ENCODE measurements at regions not wholly inside any gene's neighbourhood (a gene's known extent, or its start where the extent isn't known, plus 50 kb on each side); places are given as distances from the start of the nearest gene placed in this dataset.

GRCh38 chr2:60149176-60149575 lies 404.3 kb downstream of the BCL11A start:
- no peaks in the 10 kb centered on the region for H3K36me3 ChIP-seq (ENCODE audit: insufficient read depth, low read length)
- H3K4me1 ChIP-seq (ENCODE audit: insufficient read depth, low read length), result no peaks in the 10 kb centered on the region
- H3K27ac ChIP-seq (ENCODE audit: low read depth, low read length), result no peak overlapping the region

DNA sequence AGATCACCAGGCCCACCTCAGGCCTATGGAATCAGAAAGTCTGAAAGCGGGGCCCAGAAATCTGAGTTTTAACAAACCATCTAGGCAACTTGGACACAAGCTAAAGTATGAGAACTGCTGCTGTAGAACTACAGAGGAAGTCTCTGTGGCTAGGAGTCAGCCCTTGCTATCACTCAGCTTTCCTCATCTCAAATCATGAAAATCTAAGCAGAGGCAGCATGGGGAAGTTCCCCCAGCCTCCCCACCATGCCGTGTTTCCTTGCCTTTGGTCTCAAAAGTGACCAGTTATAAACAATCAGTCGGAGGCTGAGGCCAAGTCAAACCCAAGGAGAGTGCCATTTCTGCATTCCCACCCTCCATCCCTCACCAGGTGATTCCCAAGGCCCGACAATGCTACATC lies 404.7 kb downstream of the BCL11A start:
- H3K27me3 ChIP-seq (ENCODE audit: control insufficient read depth in 1 of 2, insufficient read depth in 2 of 2, low read length in 2 of 2), result no peaks in the 10 kb centered on the region
- no peak overlapping the region for H3K4me3 ChIP-seq (ENCODE audit: low read depth in 1 of 2, low read length in 2 of 2)
- H3K36me3 ChIP-seq (ENCODE audit: insufficient read depth, low read length), result no peaks in the 10 kb centered on the region
- H3K9me3 ChIP-seq (ENCODE audit: low read length), result no peaks in the 10 kb centered on the region
- no peaks in the 10 kb centered on the region for H3K4me1 ChIP-seq (ENCODE audit: insufficient read depth, low read length)
- H3K9ac ChIP-seq (ENCODE audit: low read length), result no peak overlapping the region
- H3K27ac ChIP-seq (ENCODE audit: low read depth, low read length), result no peak overlapping the region

More at GRCh38 chr2:60149176-60149575, 404.3 kb downstream of the BCL11A start:
- Histone ChIP-seq H3K4me3 (ENCODE audit: low read depth in 1 of 2, low read length in 2 of 2) (no peak overlapping the region), H3K27me3 (ENCODE audit: control insufficient read depth in 1 of 2, insufficient read depth in 2 of 2, low read length in 2 of 2) (no peaks in the 10 kb centered on the region), H3K9me3 (ENCODE audit: low read length) (no peaks in the 10 kb centered on the region), H3K9ac (ENCODE audit: low read length) (no peak overlapping the region)

DNA sequence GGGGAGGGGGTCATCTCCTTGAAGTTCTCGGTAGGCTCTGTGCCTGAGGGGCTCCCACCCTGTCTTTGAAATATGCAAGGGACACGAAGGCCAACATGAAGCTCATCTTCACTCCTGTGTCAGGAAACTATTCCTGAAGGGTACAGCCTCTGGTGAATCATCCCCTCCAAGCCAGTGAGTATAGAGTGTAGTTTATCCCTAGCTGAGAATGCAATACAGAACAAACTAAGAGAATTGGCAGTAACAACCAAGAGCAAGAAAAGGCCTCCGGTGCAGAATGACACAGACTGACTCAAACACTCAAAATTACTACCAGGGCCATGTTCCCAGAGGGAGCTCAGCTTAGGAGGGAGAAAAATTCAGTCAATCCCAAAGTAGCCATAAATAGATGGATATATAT lies 413.3 kb downstream of the BCL11A start:
- Histone ChIP-seq H3K4me1 (ENCODE audit: insufficient read depth, low read length) (no peaks in the 10 kb centered on the region), H3K27ac (ENCODE audit: low read depth, low read length) (no peak overlapping the region), H3K27me3 (ENCODE audit: control insufficient read depth in 1 of 2, insufficient read depth in 2 of 2, low read length in 2 of 2) (no peaks in the 10 kb centered on the region), H3K9ac (ENCODE audit: low read length) (no peak overlapping the region), H3K4me3 (ENCODE audit: low read depth in 1 of 2, low read length in 2 of 2) (no peak overlapping the region), H3K9me3 (ENCODE audit: low read length) (no peaks in the 10 kb centered on the region), H3K36me3 (ENCODE audit: insufficient read depth, low read length) (no peaks in the 10 kb centered on the region)

DNA sequence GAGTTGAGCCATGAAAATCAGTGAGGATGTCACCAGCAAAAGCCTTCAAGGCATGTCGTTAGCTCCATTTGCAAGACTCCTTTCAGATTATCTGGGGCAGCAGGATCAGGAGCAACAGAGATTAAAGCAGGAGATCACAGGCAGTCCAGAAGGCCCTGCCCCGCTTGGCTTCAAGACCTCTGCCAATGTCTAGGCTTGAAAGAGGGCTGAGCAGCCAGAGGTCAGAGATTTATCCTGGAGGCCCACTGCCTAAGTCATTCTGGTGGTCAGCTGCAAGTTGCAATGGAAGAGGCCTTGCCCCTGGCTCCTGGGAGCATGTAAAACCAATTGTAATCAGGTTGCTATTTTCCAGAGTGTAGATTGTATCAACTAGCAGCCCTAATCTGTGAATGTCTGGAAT lies 416.5 kb downstream of the BCL11A start:
- H3K4me3 ChIP-seq (ENCODE audit: low read depth in 1 of 2, low read length in 2 of 2), result no peak overlapping the region
- no peak overlapping the region for H3K9ac ChIP-seq (ENCODE audit: low read length)
- H3K4me1 ChIP-seq (ENCODE audit: insufficient read depth, low read length), result no peaks in the 10 kb centered on the region
- H3K27me3 ChIP-seq (ENCODE audit: control insufficient read depth in 1 of 2, insufficient read depth in 2 of 2, low read length in 2 of 2), result no peaks in the 10 kb centered on the region
- H3K27ac ChIP-seq (ENCODE audit: low read depth, low read length), result no peak overlapping the region
- no peaks in the 10 kb centered on the region for H3K9me3 ChIP-seq (ENCODE audit: low read length)
- H3K36me3 ChIP-seq (ENCODE audit: insufficient read depth, low read length), result no peaks in the 10 kb centered on the region

DNA sequence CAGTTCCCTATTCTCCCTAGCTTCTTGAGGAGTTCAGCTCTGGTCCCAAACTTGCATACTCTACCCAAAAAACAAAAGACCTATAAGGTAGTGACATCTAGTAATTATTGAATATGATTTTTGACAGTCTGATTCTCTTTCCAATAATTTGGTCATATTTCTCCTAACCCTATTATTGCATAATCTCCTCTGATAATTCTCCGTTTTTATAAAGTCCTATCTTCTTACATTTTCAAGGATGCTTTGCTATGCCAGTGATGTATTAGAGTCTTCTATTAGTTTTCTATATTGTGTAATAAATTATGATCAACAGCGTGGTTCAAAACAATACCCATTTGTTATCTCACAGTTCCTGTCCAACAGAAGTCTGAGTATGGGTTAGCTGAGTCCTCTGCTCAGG lies 426.3 kb downstream of the BCL11A start:
- Histone ChIP-seq H3K9me3 (ENCODE audit: low read length) (no peaks in the 10 kb centered on the region), H3K9ac (ENCODE audit: low read length) (no peak overlapping the region), H3K36me3 (ENCODE audit: insufficient read depth, low read length) (no peaks in the 10 kb centered on the region), H3K4me3 (ENCODE audit: low read depth in 1 of 2, low read length in 2 of 2) (no peak overlapping the region), H3K27me3 (ENCODE audit: control insufficient read depth in 1 of 2, insufficient read depth in 2 of 2, low read length in 2 of 2) (no peaks in the 10 kb centered on the region), H3K4me1 (ENCODE audit: insufficient read depth, low read length) (no peaks in the 10 kb centered on the region), H3K27ac (ENCODE audit: low read depth, low read length) (no peak overlapping the region)

- H3K4me1 ChIP-seq (ENCODE audit: insufficient read depth, low read length), result no peaks in the 10 kb centered on the region
- no peaks in the 10 kb centered on the region for H3K36me3 ChIP-seq (ENCODE audit: insufficient read depth, low read length)
- H3K4me3 ChIP-seq (ENCODE audit: low read depth in 1 of 2, low read length in 2 of 2), result no peak overlapping the region
- no peak overlapping the region for H3K9ac ChIP-seq (ENCODE audit: low read length)
- H3K9me3 ChIP-seq (ENCODE audit: low read length), result no peaks in the 10 kb centered on the region
- no peak overlapping the region for H3K27ac ChIP-seq (ENCODE audit: low read depth, low read length)
- no peaks in the 10 kb centered on the region for H3K27me3 ChIP-seq (ENCODE audit: control insufficient read depth in 1 of 2, insufficient read depth in 2 of 2, low read length in 2 of 2)
These were observed 427.6 kb downstream of the BCL11A start for GRCh38 chr2:60125611-60126426.

DNA sequence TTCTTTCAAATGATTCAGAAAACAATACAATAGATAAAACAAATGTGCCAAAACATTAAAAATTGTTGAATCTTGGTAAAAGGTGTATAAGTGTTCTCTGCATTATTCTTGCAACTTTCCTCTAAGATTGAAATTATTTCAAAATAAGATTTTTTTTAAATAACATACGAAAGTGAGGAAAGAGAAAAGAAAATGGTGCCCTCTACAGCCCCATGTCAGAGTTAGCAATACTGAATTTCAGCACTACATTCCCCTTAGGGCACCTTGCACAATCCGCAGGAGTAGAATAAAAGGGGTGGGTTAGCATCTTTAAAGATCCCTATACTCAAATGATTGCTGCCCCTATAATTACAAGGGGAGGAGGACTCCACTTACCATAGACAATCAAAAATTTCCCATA lies 433.7 kb downstream of the BCL11A start:
- Histone ChIP-seq H3K36me3 (ENCODE audit: insufficient read depth, low read length) (no peaks in the 10 kb centered on the region), H3K4me3 (ENCODE audit: low read depth in 1 of 2, low read length in 2 of 2) (no peak overlapping the region), H3K9ac (ENCODE audit: low read length) (no peak overlapping the region), H3K27ac (ENCODE audit: low read depth, low read length) (no peak overlapping the region), H3K9me3 (ENCODE audit: low read length) (no peaks in the 10 kb centered on the region), H3K27me3 (ENCODE audit: control insufficient read depth in 1 of 2, insufficient read depth in 2 of 2, low read length in 2 of 2) (no peaks in the 10 kb centered on the region), H3K4me1 (ENCODE audit: insufficient read depth, low read length) (no peaks in the 10 kb centered on the region)

DNA sequence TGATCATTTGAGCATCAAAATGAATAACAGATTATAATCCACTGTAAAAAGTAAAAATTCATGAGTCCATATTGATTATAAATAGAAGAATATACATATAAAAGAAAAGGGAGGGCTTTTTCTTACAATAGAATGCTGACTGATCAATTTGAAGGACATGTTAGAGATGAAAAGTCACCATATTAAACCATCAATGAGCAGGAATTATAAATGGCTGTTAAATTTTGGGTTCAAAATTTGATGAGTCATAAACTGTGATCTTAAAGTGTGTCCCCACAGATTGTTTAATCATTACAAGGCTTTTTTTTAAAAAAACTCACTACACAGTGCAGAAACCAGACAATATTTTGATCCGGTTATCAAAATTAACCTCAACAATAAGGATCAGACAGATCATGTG lies 434.5 kb downstream of the BCL11A start:
- no peak overlapping the region for H3K27ac ChIP-seq (ENCODE audit: low read depth, low read length)
- H3K27me3 ChIP-seq (ENCODE audit: control insufficient read depth in 1 of 2, insufficient read depth in 2 of 2, low read length in 2 of 2), result no peaks in the 10 kb centered on the region
- H3K4me1 ChIP-seq (ENCODE audit: insufficient read depth, low read length), result no peaks in the 10 kb centered on the region
- no peaks in the 10 kb centered on the region for H3K36me3 ChIP-seq (ENCODE audit: insufficient read depth, low read length)
- H3K9ac ChIP-seq (ENCODE audit: low read length), result no peak overlapping the region
- no peak overlapping the region for H3K4me3 ChIP-seq (ENCODE audit: low read depth in 1 of 2, low read length in 2 of 2)
- H3K9me3 ChIP-seq (ENCODE audit: low read length), result no peaks in the 10 kb centered on the region

GRCh38 chr2:60118061-60118460 lies 435.4 kb downstream of the BCL11A start:
- Histone ChIP-seq H3K36me3 (ENCODE audit: insufficient read depth, low read length) (no peaks in the 10 kb centered on the region), H3K4me1 (ENCODE audit: insufficient read depth, low read length) (no peaks in the 10 kb centered on the region)

DNA sequence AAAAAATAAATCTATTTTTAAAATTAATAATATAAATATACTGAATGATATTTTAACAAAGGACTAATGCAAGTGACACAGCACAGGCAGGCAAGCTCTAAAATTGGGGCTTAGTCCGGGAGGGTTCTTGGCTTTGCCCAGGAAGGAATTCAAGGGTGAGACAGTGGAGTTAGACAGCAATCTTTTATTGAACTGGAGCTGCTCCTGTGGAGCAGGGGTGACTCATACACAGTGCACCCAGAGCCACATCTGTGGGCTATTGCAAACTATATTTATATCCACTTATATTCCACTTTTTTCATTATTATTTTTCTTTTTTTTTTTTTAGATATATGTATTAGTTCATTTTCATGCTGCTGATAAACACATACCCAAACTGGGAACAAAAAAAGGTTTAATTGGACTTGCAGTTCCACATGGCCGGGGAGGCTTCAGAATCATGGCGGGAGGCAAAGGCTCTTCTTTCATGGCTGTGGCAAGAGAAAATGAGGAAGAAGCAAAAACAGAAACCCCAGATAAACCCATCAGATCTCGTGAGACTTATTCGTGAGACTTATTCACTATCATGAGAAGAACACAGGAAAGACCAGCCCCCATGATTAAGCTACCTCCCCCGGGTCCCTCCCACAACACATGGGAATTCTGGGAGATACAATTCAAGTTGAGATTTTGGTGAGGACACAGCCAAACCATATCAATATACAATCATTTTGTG lies 437.1 kb downstream of the BCL11A start:
- H3K4me3 ChIP-seq (ENCODE audit: low read depth in 1 of 2, low read length in 2 of 2), result no peak overlapping the region
- no peak overlapping the region for H3K27ac ChIP-seq (ENCODE audit: low read depth, low read length)
- no peaks in the 10 kb centered on the region for H3K9me3 ChIP-seq (ENCODE audit: low read length)
- H3K36me3 ChIP-seq (ENCODE audit: insufficient read depth, low read length), result no peaks in the 10 kb centered on the region
- no peaks in the 10 kb centered on the region for H3K27me3 ChIP-seq (ENCODE audit: control insufficient read depth in 1 of 2, insufficient read depth in 2 of 2, low read length in 2 of 2)
- H3K9ac ChIP-seq (ENCODE audit: low read length), result no peak overlapping the region
- no peaks in the 10 kb centered on the region for H3K4me1 ChIP-seq (ENCODE audit: insufficient read depth, low read length)

More at GRCh38 chr2:60118061-60118460, 435.4 kb downstream of the BCL11A start:
- Histone ChIP-seq H3K9me3 (ENCODE audit: low read length) (no peaks in the 10 kb centered on the region), H3K27me3 (ENCODE audit: control insufficient read depth in 1 of 2, insufficient read depth in 2 of 2, low read length in 2 of 2) (no peaks in the 10 kb centered on the region), H3K9ac (ENCODE audit: low read length) (no peak overlapping the region), H3K27ac (ENCODE audit: low read depth, low read length) (no peak overlapping the region), H3K4me3 (ENCODE audit: low read depth in 1 of 2, low read length in 2 of 2) (no peak overlapping the region)

GRCh38 chr2:60109744-60110143 lies 443.7 kb downstream of the BCL11A start:
- no peak overlapping the region for H3K4me3 ChIP-seq (ENCODE audit: low read depth in 1 of 2, low read length in 2 of 2)
- no peaks in the 10 kb centered on the region for H3K4me1 ChIP-seq (ENCODE audit: insufficient read depth, low read length)
- no peaks in the 10 kb centered on the region for H3K9me3 ChIP-seq (ENCODE audit: low read length)
- no peaks in the 10 kb centered on the region for H3K27me3 ChIP-seq (ENCODE audit: control insufficient read depth in 1 of 2, insufficient read depth in 2 of 2, low read length in 2 of 2)
- H3K27ac ChIP-seq (ENCODE audit: low read depth, low read length), result no peak overlapping the region
- H3K9ac ChIP-seq (ENCODE audit: low read length), result no peak overlapping the region
- H3K36me3 ChIP-seq (ENCODE audit: insufficient read depth, low read length), result no peaks in the 10 kb centered on the region

Data from muscle layer of colon (tissue), 2 donors.